K562 (cell line): ENCODE measurements at regions not wholly inside any gene's neighbourhood (a gene's known extent, or its start where the extent isn't known, plus 50 kb on each side); places are given as distances from the start of the nearest gene placed in this dataset.
A peak's percentile ranks its signal among the peaks of the same experiment; 100 is the strongest.

Experiments used
- ATAC-seq: fragments of 200-7000 bp; cut with Tn5 transposase; 3 replicates; pipeline ENCODE4 v1.9.1; 2020; ENCODE audit warnings: moderate library complexity
- BruUV-seq: library from RNA; stranded (reverse); fragments of 400-500 nt; replicated peaks from 2 replicates; lab custom pipeline; 2021; lab: Mats Ljungman, UMichigan
- CTCF ChIA-PET: fragments of 300-600 bp; formaldehyde crosslinking; extraction: SDS; loops from one replicate; lab custom pipeline; 2021; ENCODE audit warnings: low intra/inter-chr PET ratio; lab: Yijun Ruan, JAX
- POLR2A ChIA-PET: fragments of 300-600, 350-650 bp; sonication (Branson Sonifier 250); formaldehyde crosslinking; extraction: SDS; loops from one replicate; lab custom pipeline; 2021; ENCODE audit warnings: antibody characterized with exemption, inconsistent platforms; lab: Yijun Ruan, JAX
- DNase-seq, 4 experiments: peaks; one replicate each; pipeline versions ENCODE4 v3.0.0 to v3.0.0-alpha.2; 2011 to 2018; ENCODE audit warnings: low spot score in 3 of 4, mixed read lengths in 3 of 4; ENCODE audit errors: extremely low read depth in 1 of 4
- FAIRE-seq: peaks from 2 replicates; lab custom pipeline; 2011; peaks lifted over from hg19 to GRCh38; lab: Jason Lieb, UNC
- H2AFZ ChIP-seq: 2 replicates; pipeline ENCODE4 v1.6.0; 2011; ENCODE audit warnings: low read depth, low read length, control low read depth, inconsistent platforms
- H3K27ac ChIP-seq: fragments of 200-600 bp; 3 replicates; pipeline ENCODE4 v1.8.0; 2011; ENCODE audit warnings: low read depth, mild to moderate bottlenecking, control low read depth, inconsistent platforms, low read length, moderate library complexity, mixed read lengths; ENCODE audit errors: extremely low read depth
- H3K27me3 ChIP-seq, 2 experiments: fragments of 300-600 bp in 1 of 2; 2 replicates in 1 of 2; 3 replicates in 1 of 2; pipeline versions ENCODE4 v1.6.0 to v1.8.0; 2011; ENCODE audit warnings: inconsistent platforms in 2 of 2, low read length in 2 of 2, mild to moderate bottlenecking in 1 of 2, mixed read lengths in 1 of 2, moderate library complexity in 1 of 2; ENCODE audit not compliant: control insufficient read depth in 2 of 2, insufficient read depth in 2 of 2
- H3K36me3 ChIP-seq: fragments of 300-600 bp; 3 replicates; pipeline ENCODE4 v1.8.0; 2011; ENCODE audit warnings: mild to moderate bottlenecking, low read length, inconsistent platforms; ENCODE audit not compliant: control insufficient read depth, insufficient read depth
- H3K4me1 ChIP-seq, 2 experiments: fragments of 200-600 bp in 1 of 2; replicated peaks in 1 of 2; 2 replicates in 1 of 2; 3 replicates in 1 of 2; pipeline versions ENCODE4 v1.5.1 to v1.8.0; 2011; ENCODE audit warnings: inconsistent platforms in 2 of 2, low read length in 2 of 2, mild to moderate bottlenecking in 1 of 2, mixed read lengths in 1 of 2, moderate library complexity in 1 of 2; ENCODE audit not compliant: control insufficient read depth in 2 of 2, insufficient read depth in 2 of 2
- H3K4me2 ChIP-seq: 2 replicates; pipeline ENCODE4 v1.6.1; 2011; ENCODE audit warnings: low read length, control low read depth, inconsistent platforms, mixed read lengths; ENCODE audit not compliant: insufficient read depth
- H3K4me3 ChIP-seq: fragments of 200-600 bp; sonication (generic), shearing (Covaris generic); 2 replicates; pipeline ENCODE4 v1.5.1; 2016; ENCODE audit warnings: control low read depth, inconsistent platforms
- H3K79me2 ChIP-seq: fragments of 200-600 bp; 3 replicates; pipeline ENCODE4 v1.8.0; 2011; ENCODE audit warnings: low read length, inconsistent platforms; ENCODE audit not compliant: control insufficient read depth, insufficient read depth
- H3K9ac ChIP-seq, 2 experiments: 2 replicates each; pipeline versions ENCODE4 v1.6.0 to v1.6.1; 2011; ENCODE audit warnings: low read depth in 2 of 2, low read length in 2 of 2, control low read depth in 1 of 2, inconsistent platforms in 1 of 2, mild to moderate bottlenecking in 1 of 2, mixed read lengths in 1 of 2; ENCODE audit not compliant: insufficient read depth in 1 of 2
- H3K9me1 ChIP-seq: one replicate; pipeline ENCODE4 v1.6.0; 2011; ENCODE audit warnings: inconsistent platforms, mild to moderate bottlenecking, low read length, moderate library complexity; ENCODE audit not compliant: control insufficient read depth, insufficient read depth
- H3K9me3 ChIP-seq: replicated peaks from 2 replicates; pipeline ENCODE4 v1.5.1; 2011; ENCODE audit warnings: low read depth, low read length, inconsistent platforms; ENCODE audit not compliant: control insufficient read depth, insufficient read depth
- H4K20me1 ChIP-seq: replicated peaks from 2 replicates; pipeline ENCODE4 v1.6.1; 2011; ENCODE audit warnings: low read length, inconsistent platforms, mixed read lengths; ENCODE audit not compliant: control insufficient read depth, insufficient read depth
- C11orf30 ChIP-seq: fragments of 450-650 bp; IDR thresholded peaks from 2 replicates; pipeline ENCODE4 v1.6.1; 2016; ENCODE audit warnings: low read depth, mild to moderate bottlenecking
- JUNB ChIP-seq: fragments of 450-650 bp; formaldehyde crosslinking; conservative IDR thresholded peaks from 2 replicates; pipeline ENCODE4 v1.4.0; 2020; ENCODE audit warnings: mild to moderate bottlenecking
- MAFF ChIP-seq: IDR thresholded peaks from 2 replicates; pipeline ENCODE4 v1.6.1; 2012; ENCODE audit warnings: low read length, improper control_type of control experiment
- MAFG ChIP-seq: fragments of 450-650 bp; conservative IDR thresholded peaks from 2 replicates; pipeline ENCODE4 v1.6.1; 2016; ENCODE audit warnings: missing genetic modification characterization, missing compliant biosample characterization
- NR1H2 ChIP-seq: sonication (generic); formaldehyde crosslinking; IDR thresholded peaks from 2 replicates; pipeline ENCODE4 v1.4.0; 2020; ENCODE audit warnings: mild to moderate bottlenecking, missing genetic modification reagents
- U2AF2 ChIP-seq: fragments of 200-400 bp; formaldehyde crosslinking; optimal IDR thresholded peaks from 2 replicates; pipeline ENCODE3; 2017; ENCODE audit warnings: low read depth, mild to moderate bottlenecking, low read length
- ZNF316 ChIP-seq: fragments of 450-650 bp; IDR thresholded peaks from 2 replicates; pipeline ENCODE4 v1.6.1; 2016
- ZNF785 ChIP-seq: fragments of 250-450 bp; sonication (Bioruptor Pico); IDR thresholded peaks from 2 replicates; pipeline ENCODE4 v1.4.0; 2020; ENCODE audit warnings: mild to moderate bottlenecking
- WGBS: fragments of 100-300 bp; shearing (Covaris generic); methylation state at CpG from one replicate; pipeline ENCODE4 v1.1.6; 2016; ENCODE audit warnings: low coverage, mixed read lengths; ENCODE audit not compliant: insufficient coverage; ENCODE audit errors: missing lambda C conversion rate; 5-methylcytosine and 5-hydroxymethylcytosine counted together
- in situ Hi-C: fragments of 300-500 bp; cut with MboI; formaldehyde crosslinking; loops from 4 replicates; pipeline ENCODE4 v1.15.0; 2018; ENCODE audit warnings: inconsistent platforms, mixed read lengths
- intact Hi-C: fragments of 100-400 bp; cut with micrococcal nuclease; formaldehyde crosslinking; loops from 2 replicates; pipeline ENCODE4 v1.14.2; 2022
- TF ChIP-seq, protein P1 (sequence below): fragments of 450-650 bp; formaldehyde crosslinking; IDR thresholded peaks from 2 replicates; pipeline ENCODE4 v1.4.0; 2020; ENCODE audit warnings: mild to moderate bottlenecking, mixed read lengths

- ChIA-PET POLR2A (no interaction called here), CTCF (no interaction called here)
- no peak overlapping the region for H3K4me3 ChIP-seq
- WGBS: 0% methylated on average over 1 of the region's 1 CpG
- no peaks in the 10 kb centered on the region for H3K79me2 ChIP-seq
- no peaks in the 10 kb centered on the region for H4K20me1 ChIP-seq
- DNase-seq (no peak), ATAC-seq (no peak), FAIRE-seq (no peak)
- H3K9me1 ChIP-seq: no peaks in the 10 kb centered on the region
- H3K4me1 ChIP-seq: no peaks in the 10 kb centered on the region; a peak in 1 of 5 replicates
- BruUV-seq: no TSS peak
- H3K9me3 ChIP-seq: no peaks in the 10 kb centered on the region
- H2AFZ ChIP-seq: no peak overlapping the region
- intact Hi-C loops (no loop called here), in situ Hi-C loops (no loop called here)
- H3K27me3 ChIP-seq: no peaks in the 10 kb centered on the region
- TF ChIP-seq ZNF316 (peak; percentile 48; the same call in 1 of the 2 replicates), MAFG (tag) (0 out of 2 replicates have a peak, but pooled peaks have one; percentile 13), U2AF2 (no peak), MAFF (0 out of 2 replicates have a peak, but pooled peaks have one; percentile 19), NR1H2 (CRISPR knock-in tag) (no peak), C11orf30 (peak; percentile 40; the same call in 1 of the 2 replicates), ZNF785 (CRISPR knock-in tag) (no peak), JUNB (CRISPR knock-in tag) (no peak)
- TF ChIP-seq, protein P1, sequence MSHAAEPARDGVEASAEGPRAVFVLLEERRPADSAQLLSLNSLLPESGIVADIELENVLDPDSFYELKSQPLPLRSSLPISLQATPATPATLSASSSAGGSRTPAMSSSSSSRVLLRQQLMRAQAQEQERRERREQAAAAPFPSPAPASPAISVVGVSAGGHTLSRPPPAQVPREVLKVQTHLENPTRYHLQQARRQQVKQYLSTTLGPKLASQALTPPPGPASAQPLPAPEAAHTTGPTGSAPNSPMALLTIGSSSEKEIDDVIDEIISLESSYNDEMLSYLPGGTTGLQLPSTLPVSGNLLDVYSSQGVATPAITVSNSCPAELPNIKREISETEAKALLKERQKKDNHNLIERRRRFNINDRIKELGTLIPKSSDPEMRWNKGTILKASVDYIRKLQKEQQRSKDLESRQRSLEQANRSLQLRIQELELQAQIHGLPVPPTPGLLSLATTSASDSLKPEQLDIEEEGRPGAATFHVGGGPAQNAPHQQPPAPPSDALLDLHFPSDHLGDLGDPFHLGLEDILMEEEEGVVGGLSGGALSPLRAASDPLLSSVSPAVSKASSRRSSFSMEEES (CRISPR knock-in tag): no peak
- no peak overlapping the region for H3K27ac ChIP-seq
- H3K36me3 ChIP-seq: no peaks in the 10 kb centered on the region
- H3K4me2 ChIP-seq: no peak overlapping the region
- no peak overlapping the region for H3K9ac ChIP-seq
Measured at GRCh38 chr12:34190054-34190453, 167.8 kb downstream of the ALG10 start.
